ENCODE measurements at regions not wholly inside any gene's neighbourhood (a gene's known extent, or its start where the extent isn't known, plus 50 kb on each side); places are given as distances from the start of the nearest gene placed in this dataset.
A peak's percentile ranks its signal among the peaks of the same experiment; 100 is the strongest.

- TF ChIP-seq, protein P1, sequence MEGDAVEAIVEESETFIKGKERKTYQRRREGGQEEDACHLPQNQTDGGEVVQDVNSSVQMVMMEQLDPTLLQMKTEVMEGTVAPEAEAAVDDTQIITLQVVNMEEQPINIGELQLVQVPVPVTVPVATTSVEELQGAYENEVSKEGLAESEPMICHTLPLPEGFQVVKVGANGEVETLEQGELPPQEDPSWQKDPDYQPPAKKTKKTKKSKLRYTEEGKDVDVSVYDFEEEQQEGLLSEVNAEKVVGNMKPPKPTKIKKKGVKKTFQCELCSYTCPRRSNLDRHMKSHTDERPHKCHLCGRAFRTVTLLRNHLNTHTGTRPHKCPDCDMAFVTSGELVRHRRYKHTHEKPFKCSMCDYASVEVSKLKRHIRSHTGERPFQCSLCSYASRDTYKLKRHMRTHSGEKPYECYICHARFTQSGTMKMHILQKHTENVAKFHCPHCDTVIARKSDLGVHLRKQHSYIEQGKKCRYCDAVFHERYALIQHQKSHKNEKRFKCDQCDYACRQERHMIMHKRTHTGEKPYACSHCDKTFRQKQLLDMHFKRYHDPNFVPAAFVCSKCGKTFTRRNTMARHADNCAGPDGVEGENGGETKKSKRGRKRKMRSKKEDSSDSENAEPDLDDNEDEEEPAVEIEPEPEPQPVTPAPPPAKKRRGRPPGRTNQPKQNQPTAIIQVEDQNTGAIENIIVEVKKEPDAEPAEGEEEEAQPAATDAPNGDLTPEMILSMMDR (IDR thresholded peaks at IDR 0.05; ENCODE audit: low read depth, low read length, missing input control) = no peak
- TF ChIP-seq REST (IDR thresholded peaks at IDR 0.05) (no peak), GABPA (IDR thresholded peaks at IDR 0.05 in 1 of 2, conservative IDR thresholded peaks at IDR 0.05 in 1 of 2) (no peak), JUND (IDR thresholded peaks at IDR 0.05) (no peak), YY1 (IDR thresholded peaks at IDR 0.05) (no peak), TAF1 (conservative IDR thresholded peaks at IDR 0.05) (no peak), MAX (IDR thresholded peaks at IDR 0.05) (no peak), HNF4G (IDR thresholded peaks at IDR 0.05) (peak; percentile 46)
Observed at GRCh38 chr4:11729548-11729947, 300.9 kb upstream of the HS3ST1 start.
